NOMO-1 (cell line): ENCODE measurements at regions not wholly inside any gene's neighbourhood (a gene's known extent, or its start where the extent isn't known, plus 50 kb on each side); places are given as distances from the start of the nearest gene placed in this dataset.
A peak's percentile ranks its signal among the peaks of the same experiment; 100 is the strongest.

ENCODE experiments used
- DNase-seq, 2 experiments: peaks; one replicate each; lab custom pipeline; 2025; ENCODE audit not compliant: unreplicated experiment in 2 of 2; lab: John Stamatoyannopoulos, UW

DNA sequence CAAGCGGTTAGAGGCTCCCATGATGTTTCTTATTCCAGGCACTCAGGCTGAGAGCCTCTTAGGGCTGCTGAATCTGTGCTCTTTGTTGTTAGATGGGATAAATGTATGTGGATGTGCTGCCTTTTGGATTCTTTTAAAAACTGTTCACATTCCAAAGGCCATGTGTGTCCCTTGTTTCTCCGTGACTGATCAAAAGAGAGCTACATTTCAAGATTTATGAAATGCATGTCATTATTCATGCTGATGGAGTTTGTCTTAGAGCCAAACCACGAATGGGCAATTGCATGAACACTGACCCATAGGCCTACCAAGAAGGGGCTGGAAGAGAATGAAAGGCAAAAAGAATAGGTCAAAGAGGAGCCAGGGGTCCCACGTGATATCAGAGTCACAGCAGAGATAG lies 104.9 kb upstream of the TSHZ2 start:
- no peak for DNase-seq

DNA sequence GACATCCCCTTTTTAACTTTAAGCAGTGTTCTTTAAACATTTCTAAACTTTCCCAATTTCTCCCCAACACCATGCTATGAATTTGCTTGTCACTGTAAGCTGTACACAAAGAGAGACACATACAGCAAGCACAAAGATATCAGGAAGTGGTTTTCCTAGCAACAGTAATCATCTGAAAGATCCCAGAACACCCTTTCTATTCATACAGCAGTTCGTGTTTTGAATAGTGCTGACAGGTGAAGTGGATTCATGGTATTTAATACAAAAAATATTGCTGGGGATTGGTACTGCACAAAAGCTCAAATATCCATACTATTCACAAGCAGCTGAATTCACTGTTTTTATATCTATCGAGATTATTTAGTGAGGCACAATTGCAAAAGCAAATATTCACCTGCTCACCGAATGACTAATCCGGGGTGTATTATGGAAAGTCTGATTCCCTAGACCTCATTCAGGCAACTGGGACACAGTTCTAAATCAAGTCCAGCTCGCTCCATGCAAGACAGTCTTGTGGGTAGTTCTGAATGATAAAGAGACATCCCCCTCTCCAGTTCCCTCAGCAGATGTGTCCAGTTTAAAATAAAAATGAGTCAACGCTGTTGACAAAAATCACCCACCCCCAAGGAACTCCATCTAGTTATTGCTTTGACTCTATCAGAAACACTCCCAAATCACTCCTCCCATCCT lies 107.1 kb upstream of the TSHZ2 start:
- no peak for DNase-seq

DNA sequence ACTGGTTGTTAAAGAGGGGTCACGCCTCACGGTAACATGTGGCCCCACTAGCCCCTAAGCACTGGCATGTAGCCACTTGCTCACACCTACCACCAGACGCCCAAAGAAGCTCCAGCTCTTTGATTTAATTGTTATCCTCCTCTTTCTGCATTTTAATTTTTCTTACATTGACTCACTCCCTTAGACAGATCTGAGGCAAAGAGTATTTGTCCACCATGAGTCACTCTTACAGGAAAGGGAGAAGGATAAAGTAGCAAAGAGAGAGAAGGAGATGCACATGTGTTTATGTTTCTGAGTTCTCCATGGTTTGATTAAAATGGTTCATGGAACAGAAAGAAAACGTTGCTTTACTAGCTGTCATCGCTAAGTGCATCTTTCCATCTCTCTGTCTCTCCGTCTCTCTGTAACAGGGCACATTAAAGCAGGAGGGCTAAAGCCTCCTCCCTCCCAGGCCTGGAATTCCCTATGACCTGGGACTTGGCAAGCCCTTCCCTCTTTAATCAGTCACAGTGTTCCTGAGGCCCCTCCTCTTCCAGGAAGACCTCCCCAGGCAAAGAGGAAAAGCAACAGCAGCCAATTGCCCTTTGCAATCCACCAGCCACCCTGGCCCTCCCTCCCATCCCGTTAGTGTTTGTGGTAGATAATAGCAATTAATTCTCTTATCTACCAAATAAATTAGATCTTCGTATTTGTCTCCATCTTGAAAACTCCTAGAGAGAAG lies 112.8 kb upstream of the TSHZ2 start:
- DNase-seq: no peak

DNA sequence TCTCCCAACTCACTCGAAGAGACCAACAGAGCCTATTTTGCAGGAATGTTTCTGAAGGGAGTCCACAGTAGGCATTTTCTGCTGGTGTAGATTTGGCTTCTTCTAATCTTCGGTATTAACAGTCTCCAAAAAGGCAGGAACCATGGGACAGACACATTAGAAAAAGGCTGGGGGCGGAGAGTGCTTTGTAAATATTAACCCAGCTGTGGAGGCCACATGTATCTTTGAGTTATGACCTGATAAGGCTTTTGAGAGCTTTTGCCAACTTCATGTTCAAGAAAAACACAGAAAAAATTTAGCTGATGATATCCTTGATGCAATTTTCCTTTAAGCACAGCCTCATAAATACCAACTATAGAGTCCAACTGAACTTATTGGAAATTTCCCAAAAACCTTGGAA lies 119.4 kb upstream of the TSHZ2 start:
- DNase-seq: no peak

DNA sequence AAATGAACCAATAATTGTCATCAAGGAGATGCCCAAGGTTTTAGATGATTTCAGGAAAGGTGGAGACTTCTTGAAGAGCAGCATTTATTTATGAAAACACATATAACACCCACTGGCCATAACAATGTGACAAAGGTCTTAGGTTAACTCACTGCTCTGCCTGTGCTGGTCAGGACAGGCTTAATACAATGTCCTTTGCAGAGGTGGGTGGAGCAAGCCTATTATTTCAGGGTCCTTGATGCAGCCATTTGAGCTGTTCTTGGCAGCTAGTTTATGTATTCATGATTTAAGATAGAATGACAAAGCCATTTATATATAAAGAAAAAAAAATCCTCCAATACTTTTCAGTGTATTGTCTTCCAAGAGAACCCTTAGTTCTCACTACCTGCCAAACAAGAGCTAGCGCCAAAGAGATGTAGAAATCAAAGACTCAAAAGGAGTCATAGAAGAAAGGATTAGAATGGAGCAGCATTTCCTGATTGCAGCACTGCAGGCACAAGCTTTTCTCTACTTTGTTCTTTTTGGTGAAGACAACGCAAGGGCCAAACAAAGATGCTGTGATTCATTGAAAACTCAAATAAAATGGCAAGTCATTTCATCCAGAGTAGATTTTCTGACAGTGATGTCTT lies 124.3 kb upstream of the TSHZ2 start:
- no peak for DNase-seq

DNA sequence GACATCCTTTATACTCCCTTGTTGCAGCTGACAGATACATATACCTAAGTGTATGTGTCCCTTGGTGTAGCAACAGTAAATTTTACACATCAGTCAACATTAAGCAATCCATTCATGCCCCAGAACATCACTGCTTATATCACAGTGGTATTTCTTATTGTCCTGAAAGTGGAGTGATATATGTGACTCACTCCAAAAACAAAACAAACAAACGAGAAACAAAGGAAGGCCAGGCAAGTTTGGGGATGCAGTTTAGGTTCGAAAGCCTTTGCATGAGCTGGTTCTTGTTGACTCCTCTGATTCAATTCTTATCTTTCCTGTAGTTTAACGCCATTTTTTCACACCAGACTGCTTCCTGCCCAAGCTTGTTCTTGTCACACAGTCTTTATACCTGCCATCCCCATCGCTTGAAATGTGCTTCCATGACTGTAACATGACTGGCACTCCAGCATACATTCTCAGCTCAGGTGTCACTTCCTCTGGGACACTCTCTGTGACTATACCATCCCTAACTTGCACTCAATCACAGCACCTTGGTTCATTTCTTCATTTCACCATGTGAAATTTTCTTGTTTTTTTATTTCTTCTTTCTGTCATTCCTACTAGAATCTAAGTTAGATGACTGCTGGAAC lies 125.0 kb upstream of the TSHZ2 start:
- no peak for DNase-seq

DNA sequence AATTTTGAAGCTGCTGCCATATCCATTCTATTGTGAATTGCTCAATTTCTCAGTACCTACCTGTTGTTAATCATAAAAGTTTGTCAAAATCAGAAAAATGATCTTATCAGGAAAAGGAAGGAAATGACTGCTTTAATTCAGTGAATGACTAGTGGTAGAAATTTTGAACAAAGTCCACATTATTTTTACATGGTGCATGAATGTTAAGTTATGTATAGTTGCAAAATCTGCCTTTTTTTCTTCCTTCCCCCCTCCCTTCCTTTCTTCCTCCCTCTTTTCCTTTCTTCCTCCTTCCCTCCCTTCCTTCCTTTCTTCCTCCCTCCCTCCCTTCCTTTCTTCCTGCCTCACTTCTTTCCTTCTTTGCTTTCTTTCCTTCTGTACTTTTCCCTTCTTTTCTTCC lies 127.1 kb upstream of the TSHZ2 start:
- no peak for DNase-seq

DNA sequence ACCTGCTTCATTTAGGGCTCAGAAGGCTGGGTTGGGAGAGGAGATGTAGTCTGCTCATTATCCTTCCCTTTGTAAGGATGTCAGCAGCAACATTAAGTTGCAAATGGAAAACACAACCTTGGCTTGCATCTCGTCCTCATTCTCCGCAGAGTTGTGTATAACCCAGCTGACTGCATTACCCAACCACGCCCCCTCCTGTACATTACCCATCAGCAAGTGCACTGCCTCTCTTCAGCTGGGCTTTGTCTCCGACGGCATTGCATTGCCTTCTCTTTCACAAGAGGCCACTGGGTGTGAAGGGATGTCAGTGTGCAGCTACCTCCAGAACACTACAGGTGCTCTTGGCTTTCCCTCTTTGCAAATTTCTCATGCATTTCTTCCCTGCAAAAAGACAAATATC lies 128.7 kb upstream of the TSHZ2 start:
- no peak for DNase-seq

DNA sequence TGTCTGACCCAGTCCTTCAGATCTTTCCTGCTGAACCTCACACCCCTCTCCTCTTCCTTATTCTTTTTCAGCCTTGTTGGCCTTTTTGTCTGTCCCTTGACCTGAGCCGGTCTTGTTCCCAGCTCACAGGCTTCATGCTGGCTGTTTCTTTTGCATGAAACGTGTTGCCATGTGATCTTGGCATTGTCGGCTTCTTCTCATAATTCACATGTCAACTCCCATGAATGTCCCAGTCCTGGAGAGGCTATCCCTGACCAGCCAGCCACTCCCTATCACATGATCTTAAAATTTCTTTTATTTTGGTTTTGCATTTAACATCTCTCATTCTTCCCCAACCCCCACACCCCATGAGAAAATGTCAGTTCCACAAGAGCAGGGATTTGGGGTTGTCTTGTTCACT lies 131.2 kb upstream of the TSHZ2 start:
- DNase-seq: no peak

DNA sequence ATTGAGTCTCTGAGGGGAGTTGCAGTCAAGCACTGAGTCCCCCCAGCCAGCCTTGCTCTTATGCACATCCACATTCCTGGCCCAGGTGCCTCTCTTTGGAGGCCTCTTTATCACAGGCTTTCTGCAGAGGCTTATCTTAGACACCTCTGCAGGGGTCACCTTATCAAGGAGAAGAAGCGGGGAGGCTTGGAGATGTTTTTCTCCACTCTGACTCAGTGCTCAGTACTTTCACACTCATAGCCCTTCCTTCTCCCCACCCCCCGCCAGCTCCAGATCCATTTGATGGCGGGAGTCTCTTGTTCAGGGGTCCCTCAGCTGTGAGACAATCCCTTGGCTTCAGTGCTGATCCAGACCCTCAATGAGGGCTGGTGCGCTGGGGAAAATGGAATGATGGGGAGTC lies 132.1 kb upstream of the TSHZ2 start:
- DNase-seq: no peak

DNA sequence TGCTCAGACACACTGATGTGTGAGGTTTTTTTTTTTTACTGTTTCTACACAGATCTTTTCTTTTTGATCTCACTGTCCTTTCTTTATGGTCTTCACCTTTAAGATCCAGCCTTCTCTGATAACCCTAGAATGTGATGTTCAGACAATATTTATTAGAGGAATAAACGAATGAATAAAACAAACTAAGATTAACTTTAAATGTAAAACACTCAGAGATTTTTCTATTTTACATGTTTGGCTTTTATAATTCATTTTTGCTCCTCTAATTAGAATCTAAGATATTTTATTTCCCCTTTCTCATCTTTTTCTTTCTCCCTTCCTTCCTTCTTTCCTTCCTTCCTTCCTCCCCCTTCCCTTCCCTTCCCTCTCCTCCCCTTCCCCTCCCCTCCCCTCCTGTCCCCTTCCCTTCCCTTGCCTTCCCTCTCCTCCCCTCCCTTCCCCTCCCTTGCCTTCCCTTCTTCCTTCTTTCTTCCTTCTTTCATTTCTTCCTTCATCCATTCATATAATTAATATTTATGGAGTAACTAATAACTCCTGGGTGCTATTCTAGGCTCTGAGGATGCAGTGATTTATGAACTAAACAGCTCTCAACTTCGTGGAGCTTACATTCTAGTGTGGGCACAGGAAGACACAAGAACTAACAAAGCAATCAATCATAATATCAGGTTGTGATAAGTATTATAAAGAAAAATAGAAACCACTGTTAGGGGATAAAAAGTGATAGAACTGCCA lies 133.5 kb upstream of the TSHZ2 start:
- no peak for DNase-seq

DNA sequence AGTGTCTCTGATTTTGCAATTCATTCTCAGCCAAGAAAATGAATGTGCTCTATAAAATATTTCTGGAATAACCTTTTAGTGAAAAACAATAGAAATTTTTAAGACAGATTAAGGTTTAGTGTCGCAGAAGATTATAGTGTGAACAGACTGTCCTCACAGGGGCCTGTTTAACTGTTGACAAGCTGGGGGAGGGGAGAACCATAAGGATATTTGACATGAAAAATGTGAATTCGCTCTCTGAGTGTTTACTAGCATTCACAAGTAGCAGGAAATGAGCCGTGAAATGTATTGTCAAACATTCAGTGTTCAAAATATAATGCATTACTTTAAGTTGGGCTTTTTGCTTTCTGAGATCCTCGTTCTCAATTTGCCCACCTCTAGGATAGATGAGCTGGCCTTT lies 134.8 kb upstream of the TSHZ2 start:
- no peak for DNase-seq

DNA sequence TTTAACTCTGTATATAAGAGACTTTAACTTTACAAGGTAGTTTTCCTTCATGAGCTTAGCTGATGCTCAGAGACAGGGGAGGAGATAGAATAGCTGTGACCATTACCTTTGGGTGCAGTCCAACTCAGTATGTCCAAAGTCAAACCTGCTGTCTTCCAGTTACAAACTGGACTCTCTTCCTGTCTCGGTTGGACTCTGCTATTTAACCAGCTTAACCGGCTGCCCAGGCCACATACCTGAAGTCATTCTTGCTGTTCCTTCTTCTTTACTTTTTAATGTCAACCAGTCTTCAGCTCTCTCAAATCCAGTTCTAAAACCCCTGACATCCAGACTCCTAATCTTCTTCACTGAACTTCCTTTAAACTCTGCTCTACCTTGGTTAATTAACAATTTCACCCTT lies 138.3 kb upstream of the TSHZ2 start:
- no peak for DNase-seq

DNA sequence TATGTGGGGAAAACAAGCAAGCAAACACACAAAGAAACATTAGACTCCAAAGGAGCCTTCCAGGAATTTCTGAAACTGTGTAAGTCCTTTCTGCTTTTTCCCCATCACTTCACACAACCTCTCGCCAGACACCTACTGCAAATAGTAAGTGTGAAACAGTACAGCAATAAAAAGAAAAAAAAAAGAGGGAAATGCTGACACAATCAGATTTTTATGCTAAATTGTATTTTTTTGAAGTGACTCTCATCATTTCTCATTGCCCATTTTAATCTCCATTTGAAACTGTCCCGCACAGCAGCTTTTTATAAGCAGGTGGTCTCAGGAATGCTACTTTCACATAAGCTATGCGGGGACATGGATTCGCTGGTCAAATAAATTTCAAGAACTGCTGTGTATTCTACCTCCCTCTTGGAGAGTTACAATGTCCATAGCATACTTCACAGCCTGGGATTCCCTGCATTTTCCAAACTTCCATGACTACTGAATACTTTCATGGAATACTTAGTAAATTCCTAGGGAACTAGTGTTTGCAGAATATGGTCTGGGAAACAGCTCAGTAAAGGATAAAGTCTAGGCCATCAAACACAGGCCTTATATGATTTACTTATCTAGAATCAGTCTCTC lies 139.9 kb upstream of the TSHZ2 start:
- DNase-seq: no peak

DNA sequence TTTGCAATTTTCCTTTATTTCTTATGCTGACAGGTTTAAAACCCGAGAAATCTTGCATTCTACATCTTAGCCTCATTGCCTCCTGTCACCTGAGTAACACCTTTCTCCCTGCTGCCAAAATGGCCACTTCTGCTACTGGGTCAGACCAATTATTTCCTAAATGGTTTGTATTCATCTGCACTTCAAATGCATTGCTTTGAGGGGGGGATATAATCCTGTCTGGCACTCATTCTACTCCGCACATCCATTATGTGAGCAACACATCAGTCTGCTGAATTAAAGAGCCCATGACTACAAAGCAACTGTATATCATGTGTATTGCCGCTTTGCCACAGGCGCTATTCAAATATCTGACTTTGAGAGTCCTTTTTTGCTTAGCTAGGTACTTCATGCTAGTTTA lies 141.6 kb upstream of the TSHZ2 start:
- no peak for DNase-seq

DNA sequence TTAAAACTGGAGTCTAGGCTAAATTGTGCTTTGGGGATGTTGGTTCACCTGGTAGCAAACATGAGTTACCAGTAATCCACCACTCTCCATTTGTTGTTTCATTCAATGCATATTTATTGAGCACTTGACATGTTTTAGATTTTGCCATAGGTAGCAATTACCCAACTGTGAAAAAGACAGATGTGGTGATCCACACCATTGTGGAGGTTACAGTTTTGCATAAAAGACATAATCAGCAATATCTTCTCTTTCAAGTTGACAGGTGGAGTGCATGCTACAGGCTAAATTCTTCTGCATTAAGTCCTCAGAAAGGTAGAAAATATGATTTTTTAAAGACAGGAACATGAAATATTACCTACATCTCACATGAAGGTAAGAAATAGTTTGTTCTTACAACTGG lies 143.0 kb upstream of the TSHZ2 start:
- no peak for DNase-seq

DNA sequence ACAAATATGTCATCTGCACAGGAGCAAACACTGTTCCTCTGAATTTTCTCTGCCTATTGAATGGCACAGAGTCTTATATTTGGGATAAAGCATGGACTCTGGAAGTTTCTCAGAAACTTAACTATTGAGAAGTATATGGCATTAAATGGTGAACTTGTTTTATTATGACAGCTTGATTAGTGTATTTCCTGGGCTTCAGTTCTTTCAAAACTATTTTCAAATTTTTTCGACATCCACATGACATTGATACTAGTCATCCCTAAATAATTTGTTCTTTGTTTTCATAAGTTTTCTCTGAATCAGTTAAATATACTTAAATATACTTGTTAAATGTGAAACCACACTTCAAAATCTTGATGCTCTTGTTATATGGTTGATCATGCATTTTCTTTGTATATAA lies 144.0 kb upstream of the TSHZ2 start:
- DNase-seq: no peak

DNA sequence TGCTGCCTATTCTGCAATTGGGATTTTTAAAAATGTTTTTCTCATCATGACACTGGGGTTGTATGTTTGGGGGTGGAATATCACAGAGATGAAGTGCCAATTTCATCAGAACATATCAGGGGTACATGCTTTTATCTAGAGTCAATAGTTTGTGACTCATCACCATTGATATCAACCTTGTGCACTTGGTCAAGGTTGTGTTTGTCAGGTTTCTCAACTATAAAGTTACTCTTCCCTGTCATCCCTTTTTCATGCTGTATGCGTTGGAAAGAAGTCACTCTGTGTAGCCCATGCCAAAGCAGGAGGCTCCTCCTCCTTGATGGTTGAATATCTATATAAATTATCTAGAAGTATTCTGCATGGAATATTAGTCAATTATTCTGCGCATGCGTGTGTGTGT lies 145.4 kb upstream of the TSHZ2 start:
- DNase-seq: no peak

DNA sequence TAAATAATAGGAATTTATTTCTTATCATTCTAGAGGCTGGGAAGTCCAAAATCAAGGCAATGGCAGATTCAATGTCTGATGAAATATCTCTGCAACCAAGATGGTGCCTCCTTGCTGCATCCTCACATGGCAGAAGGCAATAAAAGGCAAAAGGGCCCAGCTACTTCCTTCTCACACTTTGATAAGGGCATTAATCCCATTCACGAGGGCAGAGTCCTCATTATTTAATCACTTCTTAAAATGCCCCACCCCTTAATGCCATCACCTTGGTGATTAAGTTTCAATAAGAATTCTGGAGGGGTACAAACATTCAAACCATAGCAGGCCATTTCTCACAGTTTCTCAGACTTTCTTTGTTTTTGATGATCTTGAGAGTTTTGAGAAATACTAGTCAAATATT lies 145.8 kb upstream of the TSHZ2 start:
- no peak for DNase-seq

DNA sequence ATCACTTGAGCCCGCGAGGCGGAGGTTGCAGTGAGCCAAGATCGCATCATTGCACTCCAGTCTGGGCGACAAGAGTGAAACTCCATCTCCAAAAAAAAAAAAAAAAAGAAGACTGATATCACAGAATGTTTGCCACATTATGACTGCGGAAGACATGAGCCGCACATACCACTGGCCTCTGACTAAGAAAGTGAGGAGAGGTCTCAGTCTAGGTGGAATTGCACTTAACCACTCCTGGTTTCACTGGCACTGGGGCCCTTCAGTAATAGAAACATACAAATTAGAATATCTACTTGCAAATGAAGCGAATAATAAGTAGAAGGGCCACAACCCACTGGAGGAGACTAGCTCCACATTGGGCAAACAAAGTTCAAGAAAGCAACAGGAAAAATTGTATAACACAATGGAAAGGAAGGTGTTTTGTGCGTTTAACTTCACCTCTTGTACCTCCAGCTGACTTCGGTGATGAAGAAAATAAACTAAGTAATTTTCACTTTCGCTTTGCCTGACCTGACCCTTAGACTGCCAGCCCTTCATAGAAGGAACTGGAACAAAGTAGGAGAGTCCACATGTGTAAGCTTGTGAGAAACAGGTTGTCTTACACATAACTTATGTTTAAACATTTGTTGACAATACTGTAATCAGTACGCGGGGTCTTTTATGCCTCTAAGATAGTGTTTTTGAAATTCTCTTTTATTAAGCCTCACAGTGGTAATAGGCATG lies 147.5 kb upstream of the TSHZ2 start:
- DNase-seq: peak in 1 of 2 experiments; percentile 30
